ENCODE measurements at regions not wholly inside any gene's neighbourhood (a gene's known extent, or its start where the extent isn't known, plus 50 kb on each side); places are given as distances from the start of the nearest gene placed in this dataset.

GRCh38 chr1:232386721-232387510, 243.0 kb downstream of the SIPA1L2 start:
- no peak for DNase-seq (ENCODE audit: extremely low spot score)
- CTCF ChIA-PET = no interaction called here
- POLR2A ChIA-PET = no interaction called here
- TF ChIP-seq, protein P1, sequence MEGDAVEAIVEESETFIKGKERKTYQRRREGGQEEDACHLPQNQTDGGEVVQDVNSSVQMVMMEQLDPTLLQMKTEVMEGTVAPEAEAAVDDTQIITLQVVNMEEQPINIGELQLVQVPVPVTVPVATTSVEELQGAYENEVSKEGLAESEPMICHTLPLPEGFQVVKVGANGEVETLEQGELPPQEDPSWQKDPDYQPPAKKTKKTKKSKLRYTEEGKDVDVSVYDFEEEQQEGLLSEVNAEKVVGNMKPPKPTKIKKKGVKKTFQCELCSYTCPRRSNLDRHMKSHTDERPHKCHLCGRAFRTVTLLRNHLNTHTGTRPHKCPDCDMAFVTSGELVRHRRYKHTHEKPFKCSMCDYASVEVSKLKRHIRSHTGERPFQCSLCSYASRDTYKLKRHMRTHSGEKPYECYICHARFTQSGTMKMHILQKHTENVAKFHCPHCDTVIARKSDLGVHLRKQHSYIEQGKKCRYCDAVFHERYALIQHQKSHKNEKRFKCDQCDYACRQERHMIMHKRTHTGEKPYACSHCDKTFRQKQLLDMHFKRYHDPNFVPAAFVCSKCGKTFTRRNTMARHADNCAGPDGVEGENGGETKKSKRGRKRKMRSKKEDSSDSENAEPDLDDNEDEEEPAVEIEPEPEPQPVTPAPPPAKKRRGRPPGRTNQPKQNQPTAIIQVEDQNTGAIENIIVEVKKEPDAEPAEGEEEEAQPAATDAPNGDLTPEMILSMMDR (IDR thresholded peaks at IDR 0.05; ENCODE audit: control extremely low read depth, extremely low read depth, low read depth, missing control alignments) = no peak

GRCh38 chr1:232386294-232386693, 243.6 kb downstream of the SIPA1L2 start:
- CTCF ChIA-PET = no interaction called here
- no peak for DNase-seq (ENCODE audit: extremely low spot score)
- POLR2A ChIA-PET = no interaction called here
- TF ChIP-seq, protein P1 (IDR thresholded peaks at IDR 0.05; ENCODE audit: control extremely low read depth, extremely low read depth, low read depth, missing control alignments) = no peak

- TF ChIP-seq, protein P1 (IDR thresholded peaks at IDR 0.05; ENCODE audit: control extremely low read depth, extremely low read depth, low read depth, missing control alignments) = no peak
- CTCF ChIA-PET = interaction anchor here (1.1 to 1.6 kb wide), 2 partner anchors 11 to 13 kb away, joined by 3 read pairs; no protein-coding TSS in a partner anchor
- DNase-seq (ENCODE audit: extremely low spot score) = no peak
- POLR2A ChIA-PET = no interaction called here
Observed at GRCh38 chr1:232385221-232385620, 244.7 kb downstream of the SIPA1L2 start.

GRCh38 chr1:232384171-232384883, 245.6 kb downstream of the SIPA1L2 start:
- TF ChIP-seq, protein P1 (IDR thresholded peaks at IDR 0.05; ENCODE audit: control extremely low read depth, extremely low read depth, low read depth, missing control alignments) = no peak
- ChIA-PET POLR2A (no interaction called here), CTCF (interaction anchor here (1.1 to 1.6 kb wide), 2 partner anchors 12 to 13 kb away, joined by 3 read pairs; no protein-coding TSS in a partner anchor)
- no peak for DNase-seq (ENCODE audit: extremely low spot score)

- CTCF ChIA-PET = interaction anchor here (1.6 kb wide), 1 partner anchor 13 kb away, joined by 3 read pairs; no protein-coding TSS in a partner anchor
- POLR2A ChIA-PET = no interaction called here
- TF ChIP-seq, protein P1 (IDR thresholded peaks at IDR 0.05; ENCODE audit: control extremely low read depth, extremely low read depth, low read depth, missing control alignments) = no peak
- no peak for DNase-seq (ENCODE audit: extremely low spot score)
Observed at GRCh38 chr1:232383455-232384123, 246.3 kb downstream of the SIPA1L2 start.

DNA sequence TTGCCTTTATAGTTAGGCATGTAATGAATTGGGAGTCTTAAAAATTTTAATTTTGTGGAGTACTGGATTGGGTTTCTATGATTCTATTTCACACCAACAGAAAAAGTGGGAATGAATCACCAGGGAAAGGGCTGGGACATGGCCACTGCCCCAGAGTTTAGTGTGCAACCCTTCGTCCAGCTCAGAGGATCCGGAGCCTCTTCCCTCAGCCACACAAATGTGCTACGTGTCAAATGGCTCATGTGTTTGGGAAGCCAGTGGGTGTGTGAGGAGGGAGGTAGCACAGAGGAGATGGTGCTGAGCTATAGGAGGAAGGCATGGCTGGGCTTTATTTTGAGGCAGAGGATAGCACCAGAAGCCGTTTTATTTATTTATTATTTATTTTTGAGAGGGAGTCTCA, 247.3 kb downstream of the SIPA1L2 start:
- CTCF ChIA-PET = no interaction called here
- POLR2A ChIA-PET = no interaction called here
- TF ChIP-seq, protein P1 (IDR thresholded peaks at IDR 0.05; ENCODE audit: control extremely low read depth, extremely low read depth, low read depth, missing control alignments) = no peak
- DNase-seq (ENCODE audit: extremely low spot score) = no peak

Data from GM10248 (cell line).